HG03066 (cell line): ENCODE measurements at regions not wholly inside any gene's neighbourhood (a gene's known extent, or its start where the extent isn't known, plus 50 kb on each side); places are given as distances from the start of the nearest gene placed in this dataset.
"Not testable (repeated sequence)": the region's sequence is repeated elsewhere in the genome, so short reads cannot be mapped to it uniquely, and the experiment has no call there.

Experiments used
- ATAC-seq: cut with Tn5 transposase; IDR thresholded peaks from one replicate; pipeline ENCODE4 v1.9.1; 2021; ENCODE audit warnings: low read depth; ENCODE audit not compliant: unreplicated experiment

DNA sequence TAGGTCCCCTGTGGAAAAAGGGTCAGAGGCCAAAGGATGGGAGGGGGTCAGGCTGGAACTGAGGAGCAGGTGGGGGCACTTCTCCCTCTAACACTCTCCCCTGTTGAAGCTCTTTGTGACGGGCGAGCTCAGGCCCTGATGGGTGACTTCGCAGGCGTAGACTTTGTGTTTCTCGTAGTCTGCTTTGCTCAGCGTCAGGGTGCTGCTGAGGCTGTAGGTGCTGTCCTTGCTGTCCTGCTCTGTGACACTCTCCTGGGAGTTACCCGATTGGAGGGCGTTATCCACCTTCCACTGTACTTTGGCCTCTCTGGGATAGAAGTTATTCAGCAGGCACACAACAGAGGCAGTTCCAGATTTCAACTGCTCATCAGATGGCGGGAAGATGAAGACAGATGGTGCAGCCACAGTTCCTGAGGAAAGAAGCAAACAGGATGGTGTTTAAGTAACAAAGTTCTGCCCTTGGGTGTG is 165.8 kb downstream of the RPIA start:
- ATAC-seq, result no peak

DNA sequence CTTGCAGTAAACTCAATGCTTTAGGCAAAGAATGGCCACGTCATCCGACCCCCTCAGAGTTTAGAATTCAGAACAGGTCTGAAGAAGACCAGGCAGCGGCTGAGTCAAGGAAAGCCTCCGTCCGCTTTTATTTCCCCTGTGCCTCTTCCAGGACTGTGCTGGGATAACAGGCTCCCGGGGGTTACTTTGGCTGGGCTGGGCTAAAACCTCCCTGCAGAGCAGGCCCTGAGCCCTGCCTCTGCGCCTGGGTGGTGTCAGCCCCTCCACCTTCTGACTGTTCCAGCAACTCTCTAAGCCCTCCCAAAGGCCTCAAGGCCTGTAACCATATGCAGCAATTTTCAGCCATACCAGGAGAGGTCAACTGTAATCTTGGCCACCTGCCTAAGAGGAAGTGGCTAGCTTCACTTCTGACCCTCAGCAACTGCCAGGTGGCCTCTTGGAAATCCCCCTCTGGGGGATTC is 166.5 kb downstream of the RPIA start:
- ATAC-seq, result no peak

DNA sequence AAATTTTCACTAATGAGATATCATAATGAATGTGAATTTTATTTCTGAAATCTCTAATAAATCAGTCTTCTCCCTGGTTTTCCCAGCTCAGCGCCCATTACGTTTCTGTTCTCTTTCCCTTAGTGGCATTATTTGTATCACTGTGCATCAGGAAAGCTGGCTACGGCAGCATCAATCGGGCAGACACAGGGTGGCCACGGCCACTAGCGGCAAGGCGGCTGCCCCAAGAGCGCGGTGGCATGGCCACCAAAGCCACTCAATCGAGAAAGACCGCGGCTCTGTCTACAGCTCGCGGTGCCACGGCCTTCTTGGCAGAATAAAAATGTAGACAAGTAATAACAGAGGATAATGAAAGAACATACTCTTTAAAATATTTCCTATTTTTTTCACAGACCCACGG is 168.0 kb downstream of the RPIA start:
- no peak for ATAC-seq

DNA sequence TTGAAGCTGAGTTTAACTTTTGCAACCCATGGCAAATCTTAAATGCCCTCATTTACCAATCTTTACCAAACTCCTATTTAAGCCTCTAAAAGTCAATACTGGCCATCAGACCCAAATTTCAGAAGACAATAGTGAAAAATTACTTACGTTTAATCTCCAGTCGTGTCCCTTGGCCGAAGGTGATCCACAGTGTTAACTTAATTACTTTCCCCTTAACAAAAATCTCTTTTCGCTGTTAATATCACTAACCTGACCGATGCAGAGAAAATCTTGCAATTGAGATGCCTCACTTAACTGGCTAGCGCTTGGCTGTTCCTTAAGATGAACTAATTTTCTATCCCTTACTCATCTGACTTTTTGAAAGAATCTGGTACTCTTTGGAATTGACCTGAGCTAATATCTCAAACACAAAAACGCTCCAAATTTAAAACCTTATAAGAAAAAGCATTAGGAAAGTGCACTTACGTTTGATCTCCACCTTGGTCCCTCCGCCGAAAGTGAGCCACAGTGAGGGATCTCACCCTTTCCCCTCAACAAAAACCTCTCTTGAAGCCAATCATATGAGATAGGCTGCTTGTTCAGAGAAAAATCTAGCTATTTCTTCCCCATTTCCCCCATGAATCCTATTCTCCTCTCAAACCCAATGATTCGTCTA is 169.1 kb downstream of the RPIA start:
- ATAC-seq, result no peak

DNA sequence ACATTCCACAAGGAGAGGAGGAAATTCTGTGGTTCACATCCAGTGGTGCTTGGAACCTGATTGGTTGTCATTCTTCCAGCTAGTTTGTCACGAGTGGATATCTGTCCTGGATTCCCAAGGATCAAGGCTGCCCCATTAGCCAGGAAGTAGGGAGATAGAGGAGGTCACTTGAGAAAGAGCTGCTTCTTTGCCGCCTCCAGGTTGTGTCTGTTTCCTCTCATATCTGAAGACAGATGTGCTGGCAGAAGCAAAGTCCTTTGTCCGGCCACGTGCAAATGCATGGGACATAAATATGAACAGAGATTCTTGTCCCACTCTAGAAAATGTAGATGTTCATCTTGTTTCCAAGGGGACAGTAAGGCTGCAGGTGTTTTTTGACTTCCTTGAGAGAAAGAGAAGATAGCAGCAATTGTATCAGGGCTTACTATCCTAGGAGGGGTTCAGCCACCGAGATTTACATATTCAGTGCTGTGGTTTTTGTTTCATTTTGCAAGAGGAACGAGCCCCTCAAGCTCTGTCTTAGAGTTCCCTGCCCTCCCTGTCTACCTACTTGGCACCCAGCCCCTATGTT is 174.4 kb downstream of the RPIA start:
- ATAC-seq, result peak; percentile 90

DNA sequence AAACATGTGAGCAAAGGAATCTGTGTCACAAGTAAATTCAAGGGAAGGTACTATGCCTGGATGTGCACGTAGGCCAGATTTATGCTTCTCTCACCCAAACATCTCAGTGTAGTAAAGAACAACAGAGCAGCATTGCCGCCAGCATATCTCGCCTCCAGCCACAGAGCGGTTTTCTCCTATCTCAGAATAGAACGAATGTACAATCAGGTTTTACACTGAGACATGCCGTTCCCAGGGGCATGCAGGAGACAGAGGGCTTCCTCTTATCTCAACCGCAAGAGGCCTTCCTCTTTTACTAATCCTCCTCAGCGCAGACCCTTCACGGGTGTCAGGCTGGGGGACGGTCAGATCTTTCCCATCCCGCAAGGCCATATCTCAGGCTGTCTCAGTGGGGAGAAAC is 175.3 kb downstream of the RPIA start:
- ATAC-seq, result no peak

DNA sequence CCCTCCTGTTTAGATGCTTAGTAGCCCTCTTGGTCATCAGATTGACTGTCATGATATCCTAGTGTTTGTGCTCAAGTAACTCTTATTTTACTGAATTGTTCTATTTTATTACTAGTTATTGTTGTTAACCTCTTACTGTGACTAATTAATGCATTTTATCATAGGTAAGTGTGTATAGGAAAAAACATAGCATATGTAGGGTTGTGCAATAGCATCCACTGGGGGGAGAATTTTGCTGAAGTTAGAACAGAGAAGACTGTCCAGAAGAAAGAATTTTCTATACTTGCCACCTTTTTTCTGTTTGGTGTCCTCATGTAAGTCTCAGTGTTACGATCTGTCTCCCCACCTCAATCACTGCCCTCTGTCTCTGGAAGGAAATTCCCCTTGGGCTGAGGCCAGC is 177.4 kb downstream of the RPIA start:
- no peak for ATAC-seq

DNA sequence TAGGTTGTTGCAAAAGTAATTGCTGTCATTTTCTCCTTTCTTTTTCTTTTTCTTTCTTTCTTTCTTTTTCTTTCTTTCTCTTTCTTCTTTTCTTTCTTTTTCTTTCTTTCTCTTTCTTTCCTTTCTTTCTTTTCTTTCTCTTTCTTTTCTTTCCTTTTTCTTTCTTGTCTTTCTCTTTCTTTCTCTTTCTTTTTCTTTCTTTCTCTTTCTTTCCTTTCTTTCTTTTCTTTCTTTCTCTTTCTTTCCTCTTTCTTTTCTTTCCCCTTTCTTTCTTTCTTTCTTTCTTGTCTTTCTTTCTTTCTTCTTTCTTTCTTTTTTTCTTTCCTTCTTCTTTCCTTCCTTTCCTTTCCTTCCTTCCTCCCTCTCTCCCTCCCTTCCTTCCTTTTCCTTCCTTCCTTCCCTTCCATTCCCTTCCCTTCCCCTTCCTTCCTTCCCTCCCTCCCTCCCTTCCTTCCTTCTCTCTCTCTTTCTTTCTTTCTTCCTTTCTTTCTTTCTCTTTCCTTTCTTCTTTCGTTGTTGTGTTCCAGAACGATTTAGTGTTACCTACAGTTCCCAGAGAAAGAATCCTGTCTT is 178.9 kb downstream of the RPIA start:
- no peak for ATAC-seq

DNA sequence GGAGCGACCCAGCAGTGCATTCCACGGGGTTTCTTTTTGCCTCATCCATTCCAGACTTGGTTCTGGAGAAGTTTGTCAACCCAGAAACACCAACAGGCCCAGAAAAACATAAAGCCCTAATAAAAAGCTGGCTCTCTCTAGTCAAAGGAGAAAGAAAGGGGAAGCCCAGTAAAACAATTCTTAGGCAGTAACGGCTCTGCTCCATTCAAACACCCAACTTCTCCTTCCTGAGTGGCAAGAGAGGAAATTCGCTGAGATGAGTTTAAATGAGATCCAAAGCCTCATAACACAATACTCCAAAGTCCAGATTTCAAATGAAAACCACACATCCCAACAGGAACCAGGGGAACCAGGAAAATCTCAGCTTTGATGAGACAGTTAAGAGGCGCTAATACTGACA is 179.9 kb downstream of the RPIA start:
- ATAC-seq, result no peak

DNA sequence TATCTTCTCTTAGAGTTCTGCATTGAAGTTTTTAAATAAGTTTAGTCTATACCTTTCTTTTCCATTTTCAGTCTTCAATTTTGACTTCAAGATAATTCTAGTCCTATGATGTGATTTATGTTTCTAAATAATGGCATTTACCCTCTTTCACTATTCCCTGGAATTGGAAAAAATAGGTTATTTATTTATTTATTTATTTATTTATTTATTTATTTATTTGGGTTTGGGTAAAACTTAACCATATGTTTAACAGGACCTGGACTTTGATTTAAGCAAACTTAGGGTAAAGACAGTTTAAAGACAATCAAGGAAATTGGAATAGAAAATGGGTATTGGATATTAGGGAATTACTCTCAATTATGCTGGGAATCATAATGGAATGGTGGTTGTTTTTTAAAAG is 182.1 kb downstream of the RPIA start:
- ATAC-seq, result no peak

DNA sequence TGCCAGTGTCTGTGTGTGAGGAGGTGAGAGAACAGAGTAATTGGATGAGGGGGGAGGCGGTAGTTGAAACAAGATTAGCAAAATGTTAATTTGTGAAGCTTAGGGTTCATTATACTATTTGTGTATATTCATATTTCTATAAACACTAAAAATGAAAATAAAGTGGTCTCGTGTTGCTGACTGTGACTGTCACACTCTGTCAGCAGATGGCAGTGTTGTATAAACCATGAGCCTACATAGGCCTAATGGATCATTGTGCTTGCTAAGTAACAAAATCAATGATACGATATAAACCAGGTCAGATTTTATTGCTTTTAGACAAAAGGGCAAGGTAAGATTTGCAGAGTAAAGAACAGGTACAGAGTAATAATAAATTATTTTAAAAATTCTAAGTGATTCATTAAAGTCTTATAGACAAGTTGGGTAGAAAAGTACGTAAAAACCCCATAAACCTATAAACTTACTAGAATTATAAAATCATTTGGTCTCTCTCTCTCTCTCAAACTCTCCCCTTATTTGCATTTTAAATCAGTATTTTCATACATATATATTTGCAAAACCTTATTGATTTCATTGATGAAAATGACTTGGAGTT is 182.7 kb downstream of the RPIA start:
- ATAC-seq, result no peak

DNA sequence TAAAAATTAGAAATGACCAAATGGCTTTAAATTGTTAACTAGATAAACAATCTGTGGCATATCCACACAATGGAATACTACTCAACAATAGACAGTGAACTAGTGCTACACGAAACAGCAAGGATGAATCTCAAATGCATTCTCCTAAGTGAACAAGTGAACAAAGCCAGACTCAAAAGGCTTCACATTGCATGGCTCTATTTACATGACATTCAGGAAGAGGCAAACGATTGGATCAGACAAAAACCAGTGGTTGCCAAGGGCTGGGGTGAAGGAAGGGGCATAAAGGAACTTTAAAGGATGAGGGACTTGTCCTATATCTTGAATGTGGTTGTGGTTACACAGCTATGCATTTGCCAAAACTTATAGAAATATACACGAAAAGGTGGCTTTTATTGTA is 184.3 kb downstream of the RPIA start:
- ATAC-seq, result no peak

DNA sequence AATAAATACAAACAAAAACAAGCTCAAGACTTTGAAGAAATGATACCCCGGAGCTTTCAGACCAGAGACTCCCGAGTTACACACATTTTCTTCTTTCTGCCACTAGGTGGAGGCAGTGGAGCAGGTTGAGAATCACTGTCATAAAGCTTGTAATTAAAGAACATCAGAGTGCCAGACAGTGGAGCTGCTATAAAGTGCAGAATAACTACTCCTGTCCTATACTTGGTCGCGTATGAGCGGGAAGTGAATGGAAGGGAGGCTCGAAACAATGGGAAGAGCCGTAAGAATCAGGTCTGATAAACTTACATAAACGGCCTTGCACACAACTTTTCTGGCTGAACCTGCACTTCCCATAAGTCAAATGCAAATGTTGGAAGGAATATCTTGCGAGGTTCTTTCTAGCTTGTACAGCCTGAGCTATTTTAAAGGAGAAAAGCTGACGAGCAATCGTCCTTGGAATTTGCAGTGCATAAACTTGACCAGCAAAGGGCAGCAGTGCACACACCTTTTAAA is 189.0 kb downstream of the RPIA start:
- peak; percentile 60 for ATAC-seq

DNA sequence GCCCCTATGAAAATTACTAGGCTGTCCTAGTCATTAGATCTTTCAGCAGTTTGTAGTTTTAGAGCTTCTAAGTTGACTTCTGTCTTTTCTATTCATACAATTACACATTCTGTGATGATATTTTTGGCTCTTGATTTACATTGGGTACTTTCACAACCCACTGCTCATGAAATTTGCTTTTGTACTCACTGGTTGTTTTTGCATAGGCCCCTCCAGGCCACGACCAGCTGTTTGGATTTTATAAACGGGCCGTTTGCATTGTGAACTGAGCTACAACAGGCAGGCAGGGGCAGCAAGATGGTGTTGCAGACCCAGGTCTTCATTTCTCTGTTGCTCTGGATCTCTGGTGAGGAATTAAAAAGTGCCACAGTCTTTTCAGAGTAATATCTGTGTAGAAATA is 193.8 kb downstream of the RPIA start:
- peak; percentile 73 for ATAC-seq

DNA sequence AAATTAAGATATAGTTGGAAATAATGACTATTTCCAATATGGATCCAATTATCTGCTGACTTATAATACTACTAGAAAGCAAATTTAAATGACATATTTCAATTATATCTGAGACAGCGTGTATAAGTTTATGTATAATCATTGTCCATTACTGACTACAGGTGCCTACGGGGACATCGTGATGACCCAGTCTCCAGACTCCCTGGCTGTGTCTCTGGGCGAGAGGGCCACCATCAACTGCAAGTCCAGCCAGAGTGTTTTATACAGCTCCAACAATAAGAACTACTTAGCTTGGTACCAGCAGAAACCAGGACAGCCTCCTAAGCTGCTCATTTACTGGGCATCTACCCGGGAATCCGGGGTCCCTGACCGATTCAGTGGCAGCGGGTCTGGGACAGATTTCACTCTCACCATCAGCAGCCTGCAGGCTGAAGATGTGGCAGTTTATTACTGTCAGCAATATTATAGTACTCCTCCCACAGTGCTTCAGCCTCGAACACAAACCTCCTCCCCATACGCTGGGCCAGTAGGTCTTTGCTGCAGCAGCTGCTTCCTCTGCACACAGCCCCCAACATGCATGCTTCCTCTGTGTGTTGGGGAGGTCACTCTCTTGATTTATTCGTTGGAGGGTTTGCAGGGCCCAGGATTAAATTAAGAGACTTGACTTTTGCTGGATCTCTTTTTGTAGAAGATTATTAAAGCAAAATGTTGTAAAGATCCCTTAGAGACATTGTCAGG is 194.4 kb downstream of the RPIA start:
- no peak for ATAC-seq

DNA sequence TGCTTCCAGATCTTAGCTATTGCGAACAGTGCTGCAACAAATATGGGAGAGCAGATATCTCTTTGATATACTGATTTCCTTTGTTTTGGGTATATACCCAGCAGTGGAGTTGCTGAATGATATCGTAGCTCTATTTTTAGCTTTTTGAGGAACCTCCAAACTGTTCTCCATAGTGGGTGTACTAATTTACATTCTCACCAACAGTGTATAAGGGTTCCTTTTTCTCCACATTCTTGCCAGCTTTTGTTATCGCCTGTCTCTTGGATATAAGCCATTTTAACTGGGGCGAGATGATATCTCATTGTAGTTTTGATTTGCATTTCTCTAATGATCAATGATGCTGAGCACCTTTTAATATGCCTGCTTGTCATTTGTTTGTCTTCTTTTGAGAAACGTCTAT is 196.0 kb downstream of the RPIA start:
- not testable (repeated sequence) for ATAC-seq

DNA sequence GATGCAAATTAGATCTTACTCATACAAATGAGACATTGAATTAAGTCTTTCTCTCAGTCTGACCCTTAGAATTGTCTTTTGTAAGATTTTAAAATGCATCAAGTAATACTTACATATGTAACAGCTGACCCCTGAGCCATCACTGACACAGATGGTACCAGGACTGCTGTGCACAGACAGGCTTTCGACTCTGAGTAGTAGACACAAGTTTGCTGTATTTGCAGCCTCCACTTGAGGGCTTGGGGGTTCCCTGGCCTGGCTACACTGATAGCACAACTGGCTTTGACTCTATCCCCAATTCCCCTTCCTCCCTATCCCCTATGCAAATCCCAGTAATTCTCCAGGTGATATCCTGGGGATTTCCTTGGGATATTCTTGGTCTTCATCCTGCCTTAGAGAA is 200.7 kb downstream of the RPIA start:
- no peak for ATAC-seq

DNA sequence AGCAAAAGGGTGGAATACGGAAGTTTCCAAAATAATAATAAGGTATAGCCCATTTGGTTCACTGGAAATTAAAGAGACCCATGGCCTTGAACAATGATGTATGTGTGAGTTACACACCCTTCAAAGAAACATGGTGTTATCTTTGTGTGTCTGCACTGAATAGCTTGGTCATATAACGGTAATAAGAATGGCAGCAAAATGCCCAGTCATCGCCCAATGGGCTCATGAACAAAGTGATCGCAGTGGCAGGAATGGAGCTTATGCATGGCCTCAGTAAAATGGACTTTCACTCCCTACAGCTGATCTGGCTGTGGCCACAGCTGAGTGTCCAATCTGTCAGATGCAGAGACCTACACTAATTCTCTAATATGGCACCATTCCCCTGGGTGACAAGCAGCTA is 201.3 kb downstream of the RPIA start:
- ATAC-seq, result no peak

DNA sequence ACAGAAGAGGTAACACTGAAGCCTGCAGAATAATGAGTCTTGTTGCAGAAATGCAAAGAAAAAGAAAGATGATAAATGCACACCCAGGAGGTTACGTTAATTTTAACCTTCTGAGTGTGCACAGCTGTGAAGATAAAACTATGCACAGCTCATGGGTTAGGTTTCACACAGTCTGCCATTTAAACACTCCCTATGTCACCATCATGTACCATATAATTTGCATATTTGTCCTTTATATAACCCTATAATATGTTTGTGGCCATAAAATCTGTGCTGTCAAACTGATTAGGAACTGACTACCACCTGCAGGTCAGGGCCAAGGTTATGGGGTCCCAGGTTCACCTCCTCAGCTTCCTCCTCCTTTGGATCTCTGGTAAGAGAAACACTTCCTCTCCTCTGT is 205.5 kb downstream of the RPIA start:
- ATAC-seq, result no peak

DNA sequence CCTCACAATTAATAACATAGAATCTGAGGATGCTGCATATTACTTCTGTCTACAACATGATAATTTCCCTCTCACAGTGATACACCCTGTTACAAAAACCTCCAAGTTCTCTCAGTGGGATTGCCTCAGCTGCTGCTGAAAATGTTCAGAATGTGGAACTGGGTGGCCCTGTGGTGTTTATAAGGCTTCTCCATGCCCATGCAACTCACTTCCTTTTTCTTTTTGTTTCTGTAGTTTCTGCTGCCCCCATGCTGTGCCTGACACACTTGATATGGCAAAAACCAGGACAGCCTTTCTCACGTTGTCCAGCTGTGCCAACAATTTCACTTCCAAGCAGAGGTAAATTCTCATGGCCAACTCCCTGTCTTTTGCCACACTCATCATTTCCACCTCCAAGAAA is 206.2 kb downstream of the RPIA start:
- ATAC-seq, result no peak

DNA sequence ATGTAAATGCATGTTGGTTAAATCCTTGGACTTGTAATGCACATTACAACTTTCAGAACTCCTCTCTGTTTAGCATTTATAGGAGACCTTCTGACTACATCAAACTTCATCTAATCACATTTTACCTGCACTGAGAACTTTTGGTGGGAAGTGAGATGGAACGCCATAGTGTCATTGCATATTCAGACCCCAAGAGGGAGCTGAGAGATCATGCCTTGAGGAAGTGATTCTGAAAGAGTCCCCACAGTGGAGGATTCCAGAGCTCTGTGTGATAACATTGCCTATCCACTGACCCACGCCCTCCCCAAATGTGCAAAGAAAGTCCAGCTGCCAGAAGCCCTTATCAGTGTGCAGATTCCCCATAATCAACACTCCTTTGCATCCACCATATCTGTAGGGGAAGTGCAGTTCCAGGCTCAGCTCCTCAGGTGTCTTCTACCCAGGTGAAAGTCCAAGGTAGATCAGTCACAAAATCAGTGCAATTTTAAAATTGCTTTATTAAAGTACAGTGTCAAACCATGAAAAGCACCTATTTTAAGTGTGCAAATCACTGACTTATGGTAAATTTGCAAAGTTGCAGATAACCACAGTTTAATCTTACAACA is 212.4 kb downstream of the RPIA start:
- ATAC-seq, result no peak
